ENCODE measurements at regions not wholly inside any gene's neighbourhood (a gene's known extent, or its start where the extent isn't known, plus 50 kb on each side); places are given as distances from the start of the nearest gene placed in this dataset.

DNA sequence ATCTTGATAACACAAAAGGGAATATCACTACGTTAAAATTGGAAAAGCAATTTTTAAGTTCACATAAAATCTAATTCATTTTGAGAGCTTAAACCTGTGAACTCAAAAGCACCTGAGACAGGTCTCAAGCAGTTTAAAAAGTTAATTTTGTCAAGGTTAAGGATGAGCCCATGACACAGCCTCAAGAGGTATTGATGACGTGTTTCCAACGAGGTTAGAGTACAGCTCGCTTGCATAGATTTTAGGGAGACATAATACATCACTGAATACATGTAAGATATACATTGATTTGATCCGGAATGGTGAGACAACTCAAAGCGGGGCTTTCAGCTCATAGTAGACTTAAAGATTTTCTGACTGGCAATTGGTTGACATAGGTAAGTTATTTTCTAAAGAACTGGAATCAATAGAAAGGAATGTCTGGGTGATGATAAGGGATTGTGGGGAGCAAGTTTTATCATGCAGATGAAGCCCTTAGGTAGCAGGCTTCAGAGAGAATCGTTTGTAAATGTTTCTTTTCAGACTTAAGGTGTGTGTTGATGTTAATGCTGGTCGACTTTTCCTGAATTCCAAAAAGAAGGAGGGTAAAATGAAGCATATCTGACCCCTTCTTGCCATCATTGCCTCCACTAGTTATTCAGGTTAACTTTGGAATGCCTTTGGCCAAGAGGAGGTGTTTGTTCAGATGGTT is 2890.6 kb downstream of the PCDH9 start:
- Mint-ChIP-seq H3K4me1 (ENCODE audit: low read depth) (no peaks in the 10 kb centered on the region), H3K36me3 (ENCODE audit: low read depth) (no peaks in the 10 kb centered on the region), H3K27ac (no peak overlapping the region), H3K27me3 (no peaks in the 10 kb centered on the region), H3K9me3 (peaks cover 8% of the 10 kb centered on the region), H3K4me3 (no peak overlapping the region)
- ATAC-seq (ENCODE audit: poor library complexity) (no peak), DNase-seq (no peak)
- no peaks in the 10 kb centered on the region for H3K4me1 ChIP-seq (ENCODE audit: insufficient read depth, low read length)
- no peaks in the 10 kb centered on the region for H3K36me3 ChIP-seq (ENCODE audit: insufficient read depth, low read length)
- H3K27ac ChIP-seq (ENCODE audit: low read depth in 1 of 2, low read length in 2 of 2), result no peak overlapping the region
- no peak overlapping the region for H3K4me3 ChIP-seq (ENCODE audit: low read length)
- TF ChIP-seq, protein P1, sequence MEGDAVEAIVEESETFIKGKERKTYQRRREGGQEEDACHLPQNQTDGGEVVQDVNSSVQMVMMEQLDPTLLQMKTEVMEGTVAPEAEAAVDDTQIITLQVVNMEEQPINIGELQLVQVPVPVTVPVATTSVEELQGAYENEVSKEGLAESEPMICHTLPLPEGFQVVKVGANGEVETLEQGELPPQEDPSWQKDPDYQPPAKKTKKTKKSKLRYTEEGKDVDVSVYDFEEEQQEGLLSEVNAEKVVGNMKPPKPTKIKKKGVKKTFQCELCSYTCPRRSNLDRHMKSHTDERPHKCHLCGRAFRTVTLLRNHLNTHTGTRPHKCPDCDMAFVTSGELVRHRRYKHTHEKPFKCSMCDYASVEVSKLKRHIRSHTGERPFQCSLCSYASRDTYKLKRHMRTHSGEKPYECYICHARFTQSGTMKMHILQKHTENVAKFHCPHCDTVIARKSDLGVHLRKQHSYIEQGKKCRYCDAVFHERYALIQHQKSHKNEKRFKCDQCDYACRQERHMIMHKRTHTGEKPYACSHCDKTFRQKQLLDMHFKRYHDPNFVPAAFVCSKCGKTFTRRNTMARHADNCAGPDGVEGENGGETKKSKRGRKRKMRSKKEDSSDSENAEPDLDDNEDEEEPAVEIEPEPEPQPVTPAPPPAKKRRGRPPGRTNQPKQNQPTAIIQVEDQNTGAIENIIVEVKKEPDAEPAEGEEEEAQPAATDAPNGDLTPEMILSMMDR (IDR thresholded peaks at IDR 0.05), result no peak
- intact Hi-C loops (cut with DNase I, micrococcal nuclease), result no loop called here
- no peaks in the 10 kb centered on the region for H3K27me3 ChIP-seq (ENCODE audit: control insufficient read depth in 1 of 2, insufficient read depth in 2 of 2, low read length in 2 of 2)
- no peaks in the 10 kb centered on the region for H3K9me3 ChIP-seq (ENCODE audit: control insufficient read depth in 1 of 2, insufficient read depth in 1 of 2, low read length in 2 of 2)
- CTCF ChIA-PET, result no interaction called here
- POLR2A ChIA-PET, result no interaction called here

DNA sequence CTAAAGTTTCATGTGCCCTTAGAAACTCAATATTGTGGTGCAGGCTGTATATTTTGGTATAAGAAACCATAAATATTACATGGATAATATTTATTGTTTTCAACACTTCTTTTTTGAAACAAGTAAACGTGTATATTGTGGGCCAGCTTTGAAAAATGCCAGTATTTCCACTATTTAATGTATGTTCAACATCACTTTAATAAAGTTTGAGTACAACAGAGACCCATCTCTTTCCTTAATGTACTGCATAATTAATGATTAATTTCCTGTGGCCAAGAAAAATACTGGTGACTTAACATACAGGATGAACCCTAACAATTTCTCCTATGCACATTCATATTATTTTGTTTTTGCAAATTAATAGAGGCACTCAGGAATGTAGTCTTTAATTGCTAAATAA is 2891.5 kb downstream of the PCDH9 start:
- Mint-ChIP-seq H3K27me3 (no peaks in the 10 kb centered on the region), H3K4me1 (ENCODE audit: low read depth) (no peaks in the 10 kb centered on the region), H3K4me3 (no peak overlapping the region), H3K27ac (no peak overlapping the region), H3K9me3 (peaks cover 10% of the 10 kb centered on the region), H3K36me3 (ENCODE audit: low read depth) (no peaks in the 10 kb centered on the region)
- POLR2A ChIA-PET, result no interaction called here
- CTCF ChIA-PET, result no interaction called here
- Histone ChIP-seq H3K27me3 (ENCODE audit: control insufficient read depth in 1 of 2, insufficient read depth in 2 of 2, low read length in 2 of 2) (no peaks in the 10 kb centered on the region), H3K4me1 (ENCODE audit: insufficient read depth, low read length) (no peaks in the 10 kb centered on the region), H3K9me3 (ENCODE audit: control insufficient read depth in 1 of 2, insufficient read depth in 1 of 2, low read length in 2 of 2) (no peaks in the 10 kb centered on the region), H3K4me3 (ENCODE audit: low read length) (no peak overlapping the region), H3K27ac (ENCODE audit: low read depth in 1 of 2, low read length in 2 of 2) (no peak overlapping the region), H3K36me3 (ENCODE audit: insufficient read depth, low read length) (no peaks in the 10 kb centered on the region)
- intact Hi-C loops (cut with DNase I, micrococcal nuclease), result no loop called here
- TF ChIP-seq, protein P1 (IDR thresholded peaks at IDR 0.05), result no peak
- DNase-seq (no peak), ATAC-seq (ENCODE audit: poor library complexity) (no peak)

- POLR2A ChIA-PET, result no interaction called here
- TF ChIP-seq, protein P1 (IDR thresholded peaks at IDR 0.05), result no peak
- Mint-ChIP-seq H3K27me3 (no peaks in the 10 kb centered on the region), H3K4me3 (no peak overlapping the region), H3K9me3 (peaks cover 9% of the 10 kb centered on the region), H3K27ac (no peak overlapping the region), H3K36me3 (ENCODE audit: low read depth) (no peaks in the 10 kb centered on the region), H3K4me1 (ENCODE audit: low read depth) (no peaks in the 10 kb centered on the region)
- H3K36me3 ChIP-seq (ENCODE audit: insufficient read depth, low read length), result no peaks in the 10 kb centered on the region
- DNase-seq (no peak), ATAC-seq (ENCODE audit: poor library complexity) (no peak)
- CTCF ChIA-PET, result no interaction called here
- no peak overlapping the region for H3K4me3 ChIP-seq (ENCODE audit: low read length)
- intact Hi-C loops (cut with DNase I, micrococcal nuclease), result no loop called here
- no peaks in the 10 kb centered on the region for H3K4me1 ChIP-seq (ENCODE audit: insufficient read depth, low read length)
- H3K27ac ChIP-seq (ENCODE audit: low read depth in 1 of 2, low read length in 2 of 2), result no peak overlapping the region
- H3K9me3 ChIP-seq (ENCODE audit: control insufficient read depth in 1 of 2, insufficient read depth in 1 of 2, low read length in 2 of 2), result peaks cover 0 to 4% of the 10 kb centered on the region in 2 experiments
- no peaks in the 10 kb centered on the region for H3K27me3 ChIP-seq (ENCODE audit: control insufficient read depth in 1 of 2, insufficient read depth in 2 of 2, low read length in 2 of 2)
Measured at GRCh38 chr13:64333888-64334287, 2896.2 kb downstream of the PCDH9 start.
